C4-2B (cell line): ENCODE measurements at regions not wholly inside any gene's neighbourhood (a gene's known extent, or its start where the extent isn't known, plus 50 kb on each side); places are given as distances from the start of the nearest gene placed in this dataset.

Experiments used
- H3K27ac ChIP-seq: fragments of 450-650 bp; 2 replicates; pipeline ENCODE4 v1.5.1; 2017
- CTCF ChIP-seq: fragments of 450-650 bp; conservative IDR thresholded peaks from 2 replicates; pipeline ENCODE4 v1.5.1; 2017; ENCODE audit warnings: mild to moderate bottlenecking
- ZFX ChIP-seq: fragments of 450-650 bp; IDR thresholded peaks from 2 replicates; pipeline ENCODE4 v1.6.1; 2017

GRCh38 chr9:10674586-10674985 is 61.8 kb upstream of the PTPRD start:
- no peak overlapping the region for H3K27ac ChIP-seq
- TF ChIP-seq ZFX, result no peak
- TF ChIP-seq CTCF, result no peak

DNA sequence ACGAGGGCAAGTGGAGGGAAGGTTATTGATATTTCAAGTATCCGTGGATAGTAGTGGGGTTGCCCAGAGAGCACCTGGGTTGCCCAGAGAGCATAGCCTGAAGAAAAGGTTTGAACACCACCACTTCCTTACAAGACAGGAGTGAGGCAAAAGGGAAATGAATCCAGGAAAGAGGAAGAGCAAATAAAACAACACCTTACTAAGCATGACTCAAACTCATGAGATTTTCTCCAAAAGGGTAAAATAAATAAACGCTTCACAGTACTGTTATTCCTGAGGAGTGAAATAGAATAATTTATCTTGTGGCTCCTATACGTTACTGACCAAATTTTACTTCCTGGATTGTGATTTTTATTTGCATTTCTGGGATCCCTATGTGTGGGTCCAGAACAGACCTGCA is 65.2 kb upstream of the PTPRD start:
- H3K27ac ChIP-seq, result no peak overlapping the region
- no peak for TF ChIP-seq ZFX
- TF ChIP-seq CTCF, result no peak

DNA sequence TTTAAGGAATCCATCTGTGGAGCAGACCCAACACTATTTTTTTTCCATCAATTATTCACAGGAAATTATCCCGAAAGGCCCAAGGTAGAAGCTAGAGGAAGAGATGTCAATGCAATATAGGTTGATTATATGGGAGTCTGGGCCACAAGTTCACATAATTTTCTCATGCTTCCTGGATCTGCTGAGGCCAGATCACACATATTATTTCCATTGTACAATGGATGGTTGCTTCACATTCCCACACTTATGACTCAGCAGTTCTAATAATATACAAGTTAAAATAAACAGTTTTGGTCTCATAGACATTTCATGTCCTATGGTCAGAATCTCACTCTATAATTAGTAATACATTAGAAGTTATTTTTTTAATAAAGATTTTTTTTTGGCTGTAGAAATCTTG is 66.0 kb upstream of the PTPRD start:
- no peak for TF ChIP-seq ZFX
- H3K27ac ChIP-seq, result no peak overlapping the region

- no peak overlapping the region for H3K27ac ChIP-seq
- TF ChIP-seq CTCF (no peak), ZFX (no peak)
These were observed 74.1 kb upstream of the PTPRD start for GRCh38 chr9:10686943-10687342.

DNA sequence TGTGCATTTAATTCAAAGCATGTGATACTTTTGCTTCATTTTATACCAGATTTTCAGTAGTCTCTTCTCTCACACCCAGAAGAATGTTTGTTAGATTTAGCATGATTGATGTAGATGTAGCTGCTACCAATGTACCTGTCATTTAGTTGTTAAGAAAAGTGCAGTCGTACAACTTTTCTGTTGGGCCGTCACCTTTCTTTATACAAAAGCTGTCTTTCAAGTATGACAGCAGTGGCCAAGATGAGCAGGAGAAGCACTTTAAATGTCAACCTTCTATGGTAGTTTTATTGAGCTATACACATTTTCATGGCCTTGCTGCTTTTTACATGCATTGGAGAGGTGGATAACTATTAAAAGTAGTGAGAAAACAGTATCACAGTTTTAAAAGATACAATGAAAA is 77.7 kb upstream of the PTPRD start:
- H3K27ac ChIP-seq, result no peak overlapping the region
- TF ChIP-seq ZFX, result no peak
- no peak for TF ChIP-seq CTCF

GRCh38 chr9:10697044-10697443 is 84.2 kb upstream of the PTPRD start:
- TF ChIP-seq ZFX (no peak), CTCF (no peak)
- no peak overlapping the region for H3K27ac ChIP-seq

GRCh38 chr9:10700291-10700690 is 87.5 kb upstream of the PTPRD start:
- no peak for TF ChIP-seq CTCF
- TF ChIP-seq ZFX, result no peak
- H3K27ac ChIP-seq, result no peak overlapping the region

- no peak overlapping the region for H3K27ac ChIP-seq
- TF ChIP-seq ZFX, result no peak
- no peak for TF ChIP-seq CTCF
These were observed 88.1 kb upstream of the PTPRD start for GRCh38 chr9:10700915-10701314.
